ENCODE measurements at regions not wholly inside any gene's neighbourhood (a gene's known extent, or its start where the extent isn't known, plus 50 kb on each side); places are given as distances from the start of the nearest gene placed in this dataset.
A peak's percentile ranks its signal among the peaks of the same experiment; 100 is the strongest.

DNA sequence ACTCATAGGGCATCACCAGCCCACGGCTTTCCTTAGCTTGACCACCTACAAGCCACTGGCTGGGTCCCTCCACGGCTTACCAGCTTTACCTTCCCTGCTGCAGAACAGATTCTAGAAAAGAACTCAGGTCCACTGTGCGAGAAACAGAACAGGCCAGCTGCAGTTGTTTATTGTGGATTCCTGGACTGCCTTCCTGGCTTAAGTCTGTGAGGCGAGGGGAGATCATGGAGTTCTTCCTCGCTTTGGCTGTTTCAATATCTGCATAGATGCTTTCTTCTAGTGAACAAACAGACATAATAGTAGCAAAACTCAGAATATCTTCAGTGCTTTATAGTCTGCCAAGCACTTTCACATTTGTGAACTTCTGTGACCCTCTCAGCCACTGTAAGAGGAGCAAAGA, 162.9 kb upstream of the HABP2 start:
- ATAC-seq (no peak), DNase-seq (no peak)
- H3K36me3 ChIP-seq: no peaks in the 10 kb centered on the region
- TF ChIP-seq POLR2A (IDR thresholded peaks at IDR 0.05): no peak
- no peaks in the 10 kb centered on the region for H3K9me3 ChIP-seq
- H3K27ac ChIP-seq: no peak overlapping the region
- intact Hi-C loops (cut with DNase I): loop anchor here in 1 of 2 donors (10.0 kb wide), 1 partner anchor 915 kb away; no protein-coding TSS in a partner anchor
- H3K27me3 ChIP-seq: no peaks in the 10 kb centered on the region
- 95% methylated on average over 3 of the region's 5 CpGs for WGBS (ENCODE audit: insufficient coverage, low coverage, low lambda C conversion rate, missing lambda C conversion rate)
- peaks cover 0 to under 1% (median 0%) of the 10 kb centered on the region in 4 donors for H3K4me1 ChIP-seq
- no peak overlapping the region for H3K4me3 ChIP-seq

DNA sequence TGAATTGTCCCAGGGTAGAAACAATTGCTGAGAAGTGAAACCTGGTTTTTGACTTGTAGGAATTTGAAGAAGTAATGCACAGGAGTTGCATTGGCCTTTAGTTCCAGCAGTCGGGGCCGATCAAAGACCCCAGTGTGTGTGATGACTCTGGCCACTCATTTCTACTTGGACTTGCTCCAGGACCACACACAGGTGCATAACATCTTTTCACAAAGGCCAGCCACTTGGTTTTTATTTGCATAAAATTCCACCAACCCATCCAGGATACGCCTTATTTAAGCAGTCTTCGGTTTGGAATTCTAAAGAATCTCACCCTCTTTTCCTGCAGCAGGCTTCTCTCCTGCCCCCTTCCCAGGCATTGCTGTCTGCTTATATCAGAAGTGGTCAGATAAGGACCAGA, 162.0 kb upstream of the HABP2 start:
- no peaks in the 10 kb centered on the region for H3K27me3 ChIP-seq
- DNase-seq (no peak), ATAC-seq (no peak)
- intact Hi-C loops (cut with DNase I): no loop called here
- H3K9me3 ChIP-seq: no peaks in the 10 kb centered on the region
- H3K4me3 ChIP-seq: no peak overlapping the region
- H3K36me3 ChIP-seq: no peaks in the 10 kb centered on the region
- no peak for TF ChIP-seq POLR2A (IDR thresholded peaks at IDR 0.05)
- TF ChIP-seq, protein P1, sequence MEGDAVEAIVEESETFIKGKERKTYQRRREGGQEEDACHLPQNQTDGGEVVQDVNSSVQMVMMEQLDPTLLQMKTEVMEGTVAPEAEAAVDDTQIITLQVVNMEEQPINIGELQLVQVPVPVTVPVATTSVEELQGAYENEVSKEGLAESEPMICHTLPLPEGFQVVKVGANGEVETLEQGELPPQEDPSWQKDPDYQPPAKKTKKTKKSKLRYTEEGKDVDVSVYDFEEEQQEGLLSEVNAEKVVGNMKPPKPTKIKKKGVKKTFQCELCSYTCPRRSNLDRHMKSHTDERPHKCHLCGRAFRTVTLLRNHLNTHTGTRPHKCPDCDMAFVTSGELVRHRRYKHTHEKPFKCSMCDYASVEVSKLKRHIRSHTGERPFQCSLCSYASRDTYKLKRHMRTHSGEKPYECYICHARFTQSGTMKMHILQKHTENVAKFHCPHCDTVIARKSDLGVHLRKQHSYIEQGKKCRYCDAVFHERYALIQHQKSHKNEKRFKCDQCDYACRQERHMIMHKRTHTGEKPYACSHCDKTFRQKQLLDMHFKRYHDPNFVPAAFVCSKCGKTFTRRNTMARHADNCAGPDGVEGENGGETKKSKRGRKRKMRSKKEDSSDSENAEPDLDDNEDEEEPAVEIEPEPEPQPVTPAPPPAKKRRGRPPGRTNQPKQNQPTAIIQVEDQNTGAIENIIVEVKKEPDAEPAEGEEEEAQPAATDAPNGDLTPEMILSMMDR (IDR thresholded peaks at IDR 0.05): no peak
- H3K4me1 ChIP-seq: no peaks in the 10 kb centered on the region
- 97% methylated on average over 3 of the region's 4 CpGs for WGBS (ENCODE audit: insufficient coverage, low coverage, low lambda C conversion rate, missing lambda C conversion rate)
- no peak overlapping the region for H3K27ac ChIP-seq

DNA sequence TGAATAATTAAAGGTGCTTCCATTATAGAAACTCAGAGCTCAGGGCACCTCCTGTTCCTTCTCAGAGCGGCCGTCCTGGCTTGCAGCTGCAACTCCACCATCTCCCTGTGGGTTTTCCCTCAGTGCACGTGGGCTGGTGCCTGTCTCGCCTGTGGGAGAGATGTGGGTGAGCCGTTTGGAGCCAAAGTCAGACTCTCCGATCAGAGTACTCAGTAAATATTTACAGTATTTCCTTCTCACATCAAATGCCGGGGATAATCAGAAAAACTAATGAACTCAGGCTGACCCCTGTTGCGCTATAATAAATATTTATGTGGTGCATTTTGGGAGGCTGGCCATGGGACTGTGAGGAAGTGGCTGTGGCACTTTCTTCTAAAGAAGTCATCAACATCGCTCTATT, 155.8 kb upstream of the HABP2 start:
- ATAC-seq: peak; percentile 90 to 93 (median 92)
- Histone ChIP-seq H3K27ac (peak overlapping the region in 2 of 3 donors; percentile 15 to 52), H3K4me3 (peak overlapping the region in 1 of 3 donors; percentile 21), H3K36me3 (no peaks in the 10 kb centered on the region), H3K27me3 (no peaks in the 10 kb centered on the region), H3K9me3 (no peaks in the 10 kb centered on the region), H3K4me1 (peaks cover 0 to 14% (median 0%) of the 10 kb centered on the region in 4 donors)
- intact Hi-C loops (cut with DNase I): no loop called here
- peak; percentile 48 to 81 (median 74) for DNase-seq
- TF ChIP-seq, protein P1 (IDR thresholded peaks at IDR 0.05): no peak
- TF ChIP-seq POLR2A (IDR thresholded peaks at IDR 0.05): no peak
- WGBS (ENCODE audit: insufficient coverage, low coverage, low lambda C conversion rate, missing lambda C conversion rate): 28% methylated on average over 9 of the region's 9 CpGs

DNA sequence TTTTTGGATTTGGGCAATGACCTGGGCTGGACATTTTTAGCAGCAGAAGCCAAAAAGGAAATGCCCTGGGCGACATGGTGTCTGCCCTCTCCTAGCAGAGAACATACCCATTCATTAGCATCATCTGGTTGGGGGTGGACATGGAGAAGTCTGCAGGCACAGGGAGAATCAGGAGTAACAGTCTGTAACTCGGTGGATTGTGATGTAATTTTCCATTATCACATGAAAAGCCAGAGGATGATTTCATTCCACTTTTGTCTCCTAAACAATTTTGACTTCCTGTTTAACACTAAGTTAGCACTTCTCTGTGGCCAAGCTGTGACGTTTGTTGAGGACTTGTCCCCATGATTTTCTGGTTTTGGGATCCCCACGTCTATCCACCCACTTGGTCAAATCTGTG, 153.8 kb upstream of the HABP2 start:
- no peak overlapping the region for H3K27ac ChIP-seq
- no peaks in the 10 kb centered on the region for H3K36me3 ChIP-seq
- peak in 1 of 4 donors; percentile 6 for ATAC-seq
- peaks cover 0 to 14% (median 0%) of the 10 kb centered on the region in 4 donors for H3K4me1 ChIP-seq
- intact Hi-C loops (cut with DNase I): no loop called here
- TF ChIP-seq POLR2A (IDR thresholded peaks at IDR 0.05): no peak
- TF ChIP-seq, protein P1 (IDR thresholded peaks at IDR 0.05): no peak
- no peak overlapping the region for H3K4me3 ChIP-seq
- WGBS (ENCODE audit: insufficient coverage, low coverage, low lambda C conversion rate, missing lambda C conversion rate): 38% methylated on average over 4 of the region's 4 CpGs
- H3K9me3 ChIP-seq: no peaks in the 10 kb centered on the region
- H3K27me3 ChIP-seq: no peaks in the 10 kb centered on the region
- no peak for DNase-seq

DNA sequence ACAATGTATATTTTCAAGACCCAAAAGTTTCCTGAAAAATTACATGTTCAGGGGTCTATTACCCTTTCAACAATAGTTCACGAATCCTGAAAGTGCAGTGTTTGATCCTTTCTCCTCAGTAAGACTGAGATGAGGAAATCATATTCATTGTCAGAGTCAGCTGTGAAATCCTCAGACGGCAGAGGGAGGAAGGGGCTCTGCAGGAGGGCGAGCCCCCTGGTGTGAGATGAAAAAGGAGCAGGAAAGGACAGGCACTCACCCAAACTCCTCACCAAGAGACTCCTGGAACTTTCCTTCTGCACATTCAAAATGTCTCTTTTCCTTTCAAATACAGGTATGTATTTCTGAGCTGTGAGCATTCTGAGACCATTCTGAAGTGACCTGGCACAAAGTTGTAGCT, 150.3 kb upstream of the HABP2 start:
- no peak for DNase-seq
- intact Hi-C loops (cut with DNase I): no loop called here
- no peaks in the 10 kb centered on the region for H3K36me3 ChIP-seq

More for the DNA sequence above, 150.3 kb upstream of the HABP2 start:
- 47% methylated on average over 3 of the region's 3 CpGs for WGBS (ENCODE audit: insufficient coverage, low coverage, low lambda C conversion rate, missing lambda C conversion rate)
- Histone ChIP-seq H3K4me1 (peaks cover 0 to 3% (median 0%) of the 10 kb centered on the region in 4 donors), H3K27ac (no peak overlapping the region), H3K4me3 (no peak overlapping the region), H3K9me3 (no peaks in the 10 kb centered on the region), H3K27me3 (no peaks in the 10 kb centered on the region)
- no peak for TF ChIP-seq POLR2A (IDR thresholded peaks at IDR 0.05)
- TF ChIP-seq, protein P1 (IDR thresholded peaks at IDR 0.05): no peak
- no peak for ATAC-seq

Data from right lobe of liver (tissue), 6 donors.